Adrenal gland (tissue), 5 donors: ENCODE measurements at regions not wholly inside any gene's neighbourhood (a gene's known extent, or its start where the extent isn't known, plus 50 kb on each side); places are given as distances from the start of the nearest gene placed in this dataset.

Source experiments
- CTCF ChIP-seq, 6 experiments: fragments of 450-650 bp in 4 of 6; fragments of 200-600 bp in 2 of 6; sonication (generic) in 1 of 6; IDR thresholded peaks; 1 replicate in 5 of 6; 2 replicates in 1 of 6; pipeline versions ENCODE4 v1.5.1 to v1.8.0; 2016 to 2021; ENCODE audit warnings: antibody characterized with exemption in 6 of 6, mild to moderate bottlenecking in 2 of 6, moderate library complexity in 1 of 6
- POLR2A ChIP-seq, 2 donors: fragments of 450-650 bp; IDR thresholded peaks; one replicate each; pipeline ENCODE4 v1.6.1; 2017; ENCODE audit warnings: antibody characterized with exemption in 2 of 2, mild to moderate bottlenecking in 2 of 2, moderate library complexity in 1 of 2
- donor health status: DM: no; HTN: no; CAD: no.

GRCh38 chr4:53928825-53929224 lies 135.6 kb downstream of the CHIC2 start:
- TF ChIP-seq CTCF (IDR thresholded peaks at IDR 0.05) (no peak), POLR2A (IDR thresholded peaks at IDR 0.05) (no peak)
